ENCODE measurements at regions not wholly inside any gene's neighbourhood (a gene's known extent, or its start where the extent isn't known, plus 50 kb on each side); places are given as distances from the start of the nearest gene placed in this dataset.
A peak's percentile ranks its signal among the peaks of the same experiment; 100 is the strongest.

- H3K23ac ChIP-seq (ENCODE audit: low read depth, low read length, poor library complexity): no peak overlapping the region
- DNase-seq (ENCODE audit: low spot score): no peak
- H3K9me3 ChIP-seq (replicated peaks in 1 of 2; ENCODE audit: control insufficient read depth in 2 of 2, insufficient read depth in 1 of 2, low read depth in 1 of 2, low read length in 2 of 2): no peaks in the 10 kb centered on the region
- no peaks in the 10 kb centered on the region for H3K27me3 ChIP-seq (ENCODE audit: control insufficient read depth in 3 of 3, insufficient read depth in 3 of 3, low read depth in 1 of 3, low read length in 3 of 3)
- no peak overlapping the region for H3K14ac ChIP-seq (ENCODE audit: low read length)
- H2BK5ac ChIP-seq (ENCODE audit: low read length): no peak overlapping the region
- no peak overlapping the region for H3K18ac ChIP-seq (ENCODE audit: low read length)
- H2BK15ac ChIP-seq (ENCODE audit: low read length): no peak overlapping the region
- no peak overlapping the region for H2AFZ ChIP-seq (ENCODE audit: low read length)
- no peak overlapping the region for H2BK12ac ChIP-seq (ENCODE audit: low read length)
- no peak overlapping the region for H3K4me3 ChIP-seq (ENCODE audit: low read length in 2 of 2)
- no peak overlapping the region for H2BK120ac ChIP-seq (ENCODE audit: low read depth, low read length)
- no peak overlapping the region for H2AK5ac ChIP-seq (ENCODE audit: low read depth, low read length)
- H4K8ac ChIP-seq (ENCODE audit: low read depth, low read length): no peak overlapping the region
- no peaks in the 10 kb centered on the region for H3K79me1 ChIP-seq (ENCODE audit: low read depth, low read length)
- no peaks in the 10 kb centered on the region for H3K4me1 ChIP-seq (ENCODE audit: control insufficient read depth in 2 of 2, insufficient read depth in 1 of 2, low read depth in 1 of 2, low read length in 2 of 2)
- H3K4ac ChIP-seq (ENCODE audit: low read length): no peak overlapping the region
- no peak overlapping the region for H3K9ac ChIP-seq (ENCODE audit: low read depth, low read length, poor library complexity)
- no CpG with 5 or more reads among the region's 6 CpGs for whole genome bisulfite sequencing, 2 donors (ENCODE audit: extremely low coverage in 2 of 2, insufficient read length in 2 of 2, insufficient replicate concordance in 1 of 2)
- H3K27ac ChIP-seq (replicated peaks; ENCODE audit: low read length): no peak overlapping the region
- H3K4me2 ChIP-seq (ENCODE audit: insufficient read depth, low read length, poor library complexity, severe bottlenecking): no peak overlapping the region
- no peak overlapping the region for H4K91ac ChIP-seq (ENCODE audit: low read depth, low read length, poor library complexity)
- no peaks in the 10 kb centered on the region for H3K36me3 ChIP-seq (replicated peaks in 1 of 2; ENCODE audit: control insufficient read depth in 2 of 2, insufficient read depth in 2 of 2, low read length in 2 of 2)
These were observed 187.3 kb downstream of the MBOAT1 start for GRCh38 chr6:20024978-20025377.

- Histone ChIP-seq H3K9me3 (replicated peaks in 1 of 2; ENCODE audit: control insufficient read depth in 2 of 2, insufficient read depth in 1 of 2, low read depth in 1 of 2, low read length in 2 of 2) (no peaks in the 10 kb centered on the region), H3K4me1 (ENCODE audit: control insufficient read depth in 2 of 2, insufficient read depth in 1 of 2, low read depth in 1 of 2, low read length in 2 of 2) (no peaks in the 10 kb centered on the region), H4K8ac (ENCODE audit: low read depth, low read length) (no peak overlapping the region), H3K4ac (ENCODE audit: low read length) (no peak overlapping the region), H2AFZ (ENCODE audit: low read length) (no peak overlapping the region), H3K14ac (ENCODE audit: low read length) (no peak overlapping the region), H3K79me1 (ENCODE audit: low read depth, low read length) (no peaks in the 10 kb centered on the region), H3K27ac (replicated peaks; ENCODE audit: low read length) (no peak overlapping the region), H3K36me3 (replicated peaks in 1 of 2; ENCODE audit: control insufficient read depth in 2 of 2, insufficient read depth in 2 of 2, low read length in 2 of 2) (no peaks in the 10 kb centered on the region), H2BK120ac (ENCODE audit: low read depth, low read length) (no peak overlapping the region), H2BK15ac (ENCODE audit: low read length) (no peak overlapping the region), H3K18ac (ENCODE audit: low read length) (no peak overlapping the region), H3K23ac (ENCODE audit: low read depth, low read length, poor library complexity) (no peak overlapping the region), H3K27me3 (ENCODE audit: control insufficient read depth in 3 of 3, insufficient read depth in 3 of 3, low read depth in 1 of 3, low read length in 3 of 3) (no peaks in the 10 kb centered on the region), H4K91ac (ENCODE audit: low read depth, low read length, poor library complexity) (no peak overlapping the region), H2BK12ac (ENCODE audit: low read length) (no peak overlapping the region), H3K9ac (ENCODE audit: low read depth, low read length, poor library complexity) (no peak overlapping the region), H2BK5ac (ENCODE audit: low read length) (no peak overlapping the region), H3K4me3 (ENCODE audit: low read length in 2 of 2) (no peak overlapping the region), H2AK5ac (ENCODE audit: low read depth, low read length) (no peak overlapping the region), H3K4me2 (ENCODE audit: insufficient read depth, low read length, poor library complexity, severe bottlenecking) (no peak overlapping the region)
- WGBS, 2 donors (ENCODE audit: extremely low coverage in 2 of 2, insufficient read length in 2 of 2, insufficient replicate concordance in 1 of 2): no CpG with 5 or more reads among the region's 2 CpGs
- DNase-seq (ENCODE audit: low spot score): no peak
These were observed 186.6 kb downstream of the MBOAT1 start for GRCh38 chr6:20025681-20026080.

- Histone ChIP-seq H2BK120ac (ENCODE audit: low read depth, low read length) (no peak overlapping the region), H3K14ac (ENCODE audit: low read length) (no peak overlapping the region), H3K36me3 (replicated peaks in 1 of 2; ENCODE audit: control insufficient read depth in 2 of 2, insufficient read depth in 2 of 2, low read length in 2 of 2) (no peaks in the 10 kb centered on the region), H4K8ac (ENCODE audit: low read depth, low read length) (no peak overlapping the region), H3K79me1 (ENCODE audit: low read depth, low read length) (no peaks in the 10 kb centered on the region), H2BK12ac (ENCODE audit: low read length) (no peak overlapping the region), H3K9me3 (replicated peaks in 1 of 2; ENCODE audit: control insufficient read depth in 2 of 2, insufficient read depth in 1 of 2, low read depth in 1 of 2, low read length in 2 of 2) (no peaks in the 10 kb centered on the region), H2BK15ac (ENCODE audit: low read length) (no peak overlapping the region), H3K27me3 (ENCODE audit: control insufficient read depth in 3 of 3, insufficient read depth in 3 of 3, low read depth in 1 of 3, low read length in 3 of 3) (no peaks in the 10 kb centered on the region), H3K4me1 (ENCODE audit: control insufficient read depth in 2 of 2, insufficient read depth in 1 of 2, low read depth in 1 of 2, low read length in 2 of 2) (no peaks in the 10 kb centered on the region), H2AK5ac (ENCODE audit: low read depth, low read length) (no peak overlapping the region), H3K4me3 (ENCODE audit: low read length in 2 of 2) (no peak overlapping the region), H3K9ac (ENCODE audit: low read depth, low read length, poor library complexity) (no peak overlapping the region), H3K4me2 (ENCODE audit: insufficient read depth, low read length, poor library complexity, severe bottlenecking) (no peak overlapping the region), H3K18ac (ENCODE audit: low read length) (no peak overlapping the region), H3K27ac (replicated peaks; ENCODE audit: low read length) (no peak overlapping the region), H2BK5ac (ENCODE audit: low read length) (no peak overlapping the region), H2AFZ (ENCODE audit: low read length) (no peak overlapping the region), H3K4ac (ENCODE audit: low read length) (no peak overlapping the region), H3K23ac (ENCODE audit: low read depth, low read length, poor library complexity) (no peak overlapping the region), H4K91ac (ENCODE audit: low read depth, low read length, poor library complexity) (no peak overlapping the region)
- no peak for DNase-seq (ENCODE audit: low spot score)
- WGBS, 2 donors (ENCODE audit: extremely low coverage in 2 of 2, insufficient read length in 2 of 2, insufficient replicate concordance in 1 of 2): no CpG with 5 or more reads among the region's 9 CpGs
These were observed 184.1 kb downstream of the MBOAT1 start for GRCh38 chr6:20028143-20028542.

- Histone ChIP-seq H3K23ac (ENCODE audit: low read depth, low read length, poor library complexity) (no peak overlapping the region), H3K14ac (ENCODE audit: low read length) (no peak overlapping the region), H3K27ac (replicated peaks; ENCODE audit: low read length) (no peak overlapping the region), H2AFZ (ENCODE audit: low read length) (no peak overlapping the region), H3K18ac (ENCODE audit: low read length) (peak overlapping the region; percentile 13), H3K9ac (ENCODE audit: low read depth, low read length, poor library complexity) (no peak overlapping the region), H2AK5ac (ENCODE audit: low read depth, low read length) (peak overlapping the region; percentile 53), H3K4me2 (ENCODE audit: insufficient read depth, low read length, poor library complexity, severe bottlenecking) (no peak overlapping the region), H2BK15ac (ENCODE audit: low read length) (no peak overlapping the region), H3K27me3 (ENCODE audit: control insufficient read depth in 3 of 3, insufficient read depth in 3 of 3, low read depth in 1 of 3, low read length in 3 of 3) (no peaks in the 10 kb centered on the region), H3K4ac (ENCODE audit: low read length) (no peak overlapping the region), H3K9me3 (replicated peaks in 1 of 2; ENCODE audit: control insufficient read depth in 2 of 2, insufficient read depth in 1 of 2, low read depth in 1 of 2, low read length in 2 of 2) (no peaks in the 10 kb centered on the region), H3K4me3 (ENCODE audit: low read length in 2 of 2) (no peak overlapping the region), H2BK12ac (ENCODE audit: low read length) (no peak overlapping the region), H2BK120ac (ENCODE audit: low read depth, low read length) (no peak overlapping the region), H2BK5ac (ENCODE audit: low read length) (no peak overlapping the region), H3K36me3 (replicated peaks in 1 of 2; ENCODE audit: control insufficient read depth in 2 of 2, insufficient read depth in 2 of 2, low read length in 2 of 2) (no peaks in the 10 kb centered on the region), H4K91ac (ENCODE audit: low read depth, low read length, poor library complexity) (no peak overlapping the region), H3K4me1 (ENCODE audit: control insufficient read depth in 2 of 2, insufficient read depth in 1 of 2, low read depth in 1 of 2, low read length in 2 of 2) (no peaks in the 10 kb centered on the region), H4K8ac (ENCODE audit: low read depth, low read length) (no peak overlapping the region), H3K79me1 (ENCODE audit: low read depth, low read length) (no peaks in the 10 kb centered on the region)
- no peak for DNase-seq (ENCODE audit: low spot score)
- no CpG with 5 or more reads among the region's 4 CpGs for WGBS, 2 donors (ENCODE audit: extremely low coverage in 2 of 2, insufficient read length in 2 of 2, insufficient replicate concordance in 1 of 2)
These were observed 183.7 kb downstream of the MBOAT1 start for GRCh38 chr6:20028562-20028961.

All from neuronal stem cell (in vitro differentiated cells).